GM12891 (cell line): ENCODE measurements at regions not wholly inside any gene's neighbourhood (a gene's known extent, or its start where the extent isn't known, plus 50 kb on each side); places are given as distances from the start of the nearest gene placed in this dataset.

Experiments
- PAX5 ChIP-seq: IDR thresholded peaks from 2 replicates; pipeline ENCODE4 v1.6.1; 2011; ENCODE audit warnings: low read length, moderate library complexity, mild to moderate bottlenecking; ENCODE audit not compliant: insufficient read depth, severe bottlenecking
- POLR2A ChIP-seq: IDR thresholded peaks from 2 replicates; pipeline ENCODE4 v1.6.1; 2011; ENCODE audit warnings: low read depth, low read length, control low read depth
- POLR2AphosphoS5 ChIP-seq: IDR thresholded peaks from 2 replicates; pipeline ENCODE4 v1.6.1; 2011; ENCODE audit warnings: low read depth, low read length, control low read depth
- POU2F2 ChIP-seq: IDR thresholded peaks from 2 replicates; pipeline ENCODE4 v1.6.1; 2011; ENCODE audit warnings: low read depth, mild to moderate bottlenecking, control low read depth, low read length, moderate library complexity
- SPI1 ChIP-seq: IDR thresholded peaks from 2 replicates; pipeline ENCODE4 v1.6.1; 2011; ENCODE audit warnings: low read depth, low read length, control low read depth
- TAF1 ChIP-seq: IDR thresholded peaks from 2 replicates; pipeline ENCODE4 v1.6.1; 2011; ENCODE audit warnings: low read depth, low read length, control low read depth

DNA sequence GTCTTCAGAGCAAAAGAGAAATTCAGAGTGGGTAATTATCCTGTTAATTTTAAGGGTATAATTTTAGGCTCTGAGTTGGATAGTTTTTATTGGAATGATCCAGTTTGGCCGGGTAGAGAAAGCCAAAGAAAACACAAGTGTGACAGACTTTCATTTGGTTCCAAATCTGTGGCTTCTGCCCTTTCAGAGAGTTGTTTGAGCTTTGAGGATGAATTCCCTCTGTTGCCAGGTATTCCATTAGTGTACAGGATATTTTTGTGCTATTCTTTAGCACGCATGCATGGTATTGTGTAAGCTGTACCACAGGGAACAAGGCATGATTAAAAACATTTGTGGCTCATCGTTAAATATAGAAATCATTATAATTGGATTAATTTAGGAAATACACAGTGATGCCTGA lies 384.4 kb downstream of the ADGRL2 start:
- TF ChIP-seq POLR2AphosphoS5: no peak
- no peak for TF ChIP-seq POLR2A
- no peak for TF ChIP-seq TAF1
- TF ChIP-seq SPI1: no peak
- no peak for TF ChIP-seq PAX5
- TF ChIP-seq POU2F2: no peak
